ENCODE measurements at regions not wholly inside any gene's neighbourhood (a gene's known extent, or its start where the extent isn't known, plus 50 kb on each side); places are given as distances from the start of the nearest gene placed in this dataset.
"Not testable (repeated sequence)": the region's sequence is repeated elsewhere in the genome, so short reads cannot be mapped to it uniquely, and the experiment has no call there.

GRCh38 chr7:75248216-75248615 lies 147.2 kb upstream of the TRIM73 start:
- not testable (repeated sequence) for TF ChIP-seq CTCF (conservative IDR thresholded peaks at IDR 0.05; ENCODE audit: low read length); EZH2phosphoT487 (IDR thresholded peaks at IDR 0.05; ENCODE audit: borderline replicate concordance, low read depth, low read length)

Data from OCI-LY7 (cell line).